Activated T-helper 2 cell treated with anti-CD3 and anti-CD28 coated beads, Interferon-gamma antibody, Interleukin-2, Interleukin-4, amounts not matched to agents 10 μg/mL and 5 μg/mL and 100 μg/mL, durations not matched to agents 14 hours and 24 hours and 36 hours (primary cell): ENCODE measurements at regions not wholly inside any gene's neighbourhood (a gene's known extent, or its start where the extent isn't known, plus 50 kb on each side); places are given as distances from the start of the nearest gene placed in this dataset.
"Not testable (repeated sequence)": the region's sequence is repeated elsewhere in the genome, so short reads cannot be mapped to it uniquely, and the experiment has no call there.

Source experiments
- DNase-seq: peaks from one replicate; pipeline ENCODE4 v3.0.0; 2021; ENCODE audit warnings: low spot score
- H3K27ac Mint-ChIP-seq: one replicate; pipeline ENCODE4 v1.8.0; 2021; ENCODE audit warnings: mixed read lengths
- H3K27me3 Mint-ChIP-seq: one replicate; pipeline ENCODE4 v1.8.0; 2021; ENCODE audit warnings: low read depth, mixed read lengths
- H3K36me3 Mint-ChIP-seq: one replicate; pipeline ENCODE4 v1.8.0; 2021; ENCODE audit warnings: low read depth, mixed read lengths
- H3K4me1 Mint-ChIP-seq: one replicate; pipeline ENCODE4 v1.8.0; 2021; ENCODE audit warnings: low read depth, mixed read lengths
- H3K4me3 Mint-ChIP-seq: one replicate; pipeline ENCODE4 v1.8.0; 2021; ENCODE audit warnings: low read depth, mild to moderate bottlenecking, moderate library complexity, mixed read lengths
- H3K9me3 Mint-ChIP-seq: one replicate; pipeline ENCODE4 v1.8.0; 2021; ENCODE audit warnings: mixed read lengths
- intact Hi-C: fragments of 100-400 bp; cut with micrococcal nuclease; formaldehyde crosslinking; loops from one replicate; pipeline ENCODE4 v1.15.1; 2023

DNA sequence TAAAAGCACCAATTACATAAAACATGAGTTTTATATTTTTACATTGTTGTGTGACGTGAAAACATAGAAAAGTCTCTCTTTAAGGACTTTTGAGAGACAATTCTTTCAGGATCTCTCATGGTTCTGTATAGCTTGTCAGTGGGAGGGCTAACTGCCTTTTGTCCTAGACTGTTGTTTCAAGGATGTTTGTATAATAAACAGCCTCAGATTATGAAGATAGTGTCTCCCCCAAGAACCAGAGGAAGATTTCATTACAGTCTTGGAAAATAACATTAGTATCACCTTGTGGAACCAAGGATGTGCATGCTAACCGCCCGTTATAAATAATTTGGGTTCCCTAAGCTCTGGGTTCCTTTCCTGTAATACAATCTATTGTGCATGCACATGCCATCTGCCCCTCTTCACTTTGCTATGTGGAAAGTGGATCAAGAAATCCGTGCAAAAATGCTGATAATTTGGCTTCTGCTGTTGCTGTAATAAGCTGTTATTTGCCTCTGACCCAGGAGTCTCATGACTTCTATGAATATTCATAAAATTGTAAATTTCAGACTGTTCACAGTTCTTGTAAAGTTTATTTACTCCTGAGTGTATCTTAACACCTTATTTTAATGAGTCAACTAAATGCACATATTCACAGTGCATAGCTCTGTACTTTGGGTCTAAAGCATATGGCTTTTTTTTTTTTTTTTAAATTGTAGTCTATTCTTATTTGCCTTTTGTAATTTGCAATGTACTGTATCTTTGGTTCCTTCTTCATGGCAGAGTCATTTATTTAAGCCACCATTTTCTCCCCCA lies 265.5 kb downstream of the PTH2R start:
- H3K9me3 Mint-ChIP-seq, result no peaks in the 10 kb centered on the region
- H3K27ac Mint-ChIP-seq, result no peak overlapping the region
- intact Hi-C loops, result no loop called here
- H3K36me3 Mint-ChIP-seq, result no peaks in the 10 kb centered on the region
- no peaks in the 10 kb centered on the region for H3K27me3 Mint-ChIP-seq
- DNase-seq, result no peak
- no peak overlapping the region for H3K4me3 Mint-ChIP-seq
- H3K4me1 Mint-ChIP-seq, result no peaks in the 10 kb centered on the region

DNA sequence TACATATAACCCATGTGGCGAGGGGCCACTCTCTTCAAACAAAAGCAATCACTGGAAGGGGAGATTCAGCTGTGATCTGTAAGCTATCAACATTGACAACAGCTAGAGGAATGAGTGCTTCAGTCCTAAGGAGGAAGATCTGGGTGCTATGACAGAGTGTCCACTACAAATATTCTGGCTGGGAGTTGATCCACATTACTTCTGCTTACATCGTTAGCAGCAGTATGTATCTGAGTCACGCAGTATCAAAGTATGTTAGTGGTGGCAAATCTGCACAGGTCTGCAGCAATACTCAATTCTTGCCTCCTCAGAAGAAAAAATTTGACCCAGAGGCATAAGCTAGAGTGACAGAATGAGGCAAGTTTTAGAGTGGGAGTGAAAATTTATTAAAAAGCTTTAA lies 267.0 kb downstream of the PTH2R start:
- H3K27ac Mint-ChIP-seq, result no peak overlapping the region
- no peaks in the 10 kb centered on the region for H3K36me3 Mint-ChIP-seq
- H3K27me3 Mint-ChIP-seq, result no peaks in the 10 kb centered on the region
- intact Hi-C loops, result no loop called here
- H3K4me3 Mint-ChIP-seq, result no peak overlapping the region
- H3K4me1 Mint-ChIP-seq, result no peaks in the 10 kb centered on the region
- DNase-seq, result no peak
- H3K9me3 Mint-ChIP-seq, result no peaks in the 10 kb centered on the region

- H3K4me3 Mint-ChIP-seq, result no peak overlapping the region
- no peaks in the 10 kb centered on the region for H3K9me3 Mint-ChIP-seq
- no peaks in the 10 kb centered on the region for H3K4me1 Mint-ChIP-seq
- intact Hi-C loops, result no loop called here
- no peak for DNase-seq
- H3K27ac Mint-ChIP-seq, result no peak overlapping the region
- no peaks in the 10 kb centered on the region for H3K36me3 Mint-ChIP-seq
- no peaks in the 10 kb centered on the region for H3K27me3 Mint-ChIP-seq
Measured at GRCh38 chr2:208674919-208675318, 268.3 kb downstream of the PTH2R start.

GRCh38 chr2:208685929-208686328 lies 279.3 kb downstream of the PTH2R start:
- H3K36me3 Mint-ChIP-seq, H3K27ac Mint-ChIP-seq, H3K27me3 Mint-ChIP-seq, H3K4me1 Mint-ChIP-seq, DNase-seq, H3K4me3 Mint-ChIP-seq, intact Hi-C loops: not testable (repeated sequence)
- H3K9me3 Mint-ChIP-seq, result peaks cover 12% of the 10 kb centered on the region

DNA sequence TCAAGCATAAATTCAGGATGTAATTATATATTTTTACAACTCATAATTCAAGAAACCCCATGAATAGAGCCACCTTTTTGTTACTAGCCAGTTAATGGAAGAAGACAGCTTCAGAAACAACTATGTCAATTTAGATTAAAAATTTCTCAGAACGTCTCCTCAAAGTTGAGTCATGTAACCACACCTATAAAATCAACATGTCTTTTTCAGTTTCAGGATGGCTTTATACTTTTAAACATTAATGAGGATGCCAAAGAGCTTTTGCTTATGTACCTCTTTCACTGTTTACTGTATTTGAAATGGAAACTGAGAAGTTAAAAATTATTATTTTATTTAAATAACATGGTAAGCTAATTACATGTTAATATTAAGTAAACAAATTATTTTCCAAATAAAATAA lies 280.1 kb downstream of the PTH2R start:
- Mint-ChIP-seq H3K4me1 (no peaks in the 10 kb centered on the region), H3K9me3 (peaks cover 12% of the 10 kb centered on the region), H3K27ac (no peak overlapping the region), H3K4me3 (no peak overlapping the region), H3K27me3 (no peaks in the 10 kb centered on the region), H3K36me3 (no peaks in the 10 kb centered on the region)
- DNase-seq, result no peak
- intact Hi-C loops, result no loop called here

DNA sequence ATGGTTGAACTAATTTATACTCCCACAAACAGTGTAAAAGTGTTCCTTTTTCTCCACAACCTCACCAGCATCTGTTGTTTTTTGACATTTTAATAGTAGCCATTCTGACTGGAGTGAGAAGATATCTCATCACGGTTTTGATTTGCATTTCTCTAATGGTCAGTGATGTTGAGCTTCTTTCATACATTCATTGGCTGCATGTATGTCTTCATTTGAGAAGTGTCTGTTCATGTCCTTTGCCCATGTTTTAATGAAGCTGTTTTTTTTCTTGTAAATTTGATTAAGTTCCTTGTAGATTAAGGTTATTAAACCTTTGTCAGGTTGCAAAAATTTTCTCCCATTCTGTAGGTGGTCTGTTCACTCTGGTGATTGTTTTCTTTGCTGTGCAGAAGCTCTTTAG lies 281.1 kb downstream of the PTH2R start:
- H3K36me3 Mint-ChIP-seq, H3K4me1 Mint-ChIP-seq, intact Hi-C loops, H3K9me3 Mint-ChIP-seq, H3K4me3 Mint-ChIP-seq, H3K27me3 Mint-ChIP-seq, H3K27ac Mint-ChIP-seq, DNase-seq: not testable (repeated sequence)

- Mint-ChIP-seq H3K4me1 (no peaks in the 10 kb centered on the region), H3K36me3 (no peaks in the 10 kb centered on the region), H3K27ac (no peak overlapping the region), H3K27me3 (no peaks in the 10 kb centered on the region), H3K4me3 (no peak overlapping the region), H3K9me3 (no peaks in the 10 kb centered on the region)
- intact Hi-C loops, result no loop called here
- DNase-seq, result no peak
Measured at GRCh38 chr2:208698114-208698513, 291.5 kb downstream of the PTH2R start.

DNA sequence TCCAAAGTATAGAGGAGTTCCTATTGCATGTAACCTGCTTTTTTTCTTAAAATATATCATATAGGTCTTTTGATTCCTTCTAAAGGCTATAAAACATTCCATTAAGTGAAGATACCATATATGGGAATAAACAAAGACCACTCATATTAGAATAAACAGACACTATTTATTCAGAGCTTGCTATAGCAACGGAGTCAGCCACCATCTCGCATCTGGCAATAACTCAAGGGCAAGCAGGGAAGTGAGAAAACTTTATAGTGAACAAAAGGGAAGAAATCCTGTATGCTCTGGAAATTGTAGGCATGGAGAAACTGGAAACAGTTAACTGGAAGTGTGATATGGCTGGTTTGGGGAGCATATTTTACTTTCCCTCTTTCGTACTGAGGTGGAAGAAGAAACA lies 301.9 kb downstream of the PTH2R start:
- no peaks in the 10 kb centered on the region for H3K4me1 Mint-ChIP-seq
- H3K27ac Mint-ChIP-seq, result no peak overlapping the region
- intact Hi-C loops, result no loop called here
- no peak for DNase-seq
- no peaks in the 10 kb centered on the region for H3K9me3 Mint-ChIP-seq
- no peak overlapping the region for H3K4me3 Mint-ChIP-seq
- H3K36me3 Mint-ChIP-seq, result no peaks in the 10 kb centered on the region
- H3K27me3 Mint-ChIP-seq, result no peaks in the 10 kb centered on the region

DNA sequence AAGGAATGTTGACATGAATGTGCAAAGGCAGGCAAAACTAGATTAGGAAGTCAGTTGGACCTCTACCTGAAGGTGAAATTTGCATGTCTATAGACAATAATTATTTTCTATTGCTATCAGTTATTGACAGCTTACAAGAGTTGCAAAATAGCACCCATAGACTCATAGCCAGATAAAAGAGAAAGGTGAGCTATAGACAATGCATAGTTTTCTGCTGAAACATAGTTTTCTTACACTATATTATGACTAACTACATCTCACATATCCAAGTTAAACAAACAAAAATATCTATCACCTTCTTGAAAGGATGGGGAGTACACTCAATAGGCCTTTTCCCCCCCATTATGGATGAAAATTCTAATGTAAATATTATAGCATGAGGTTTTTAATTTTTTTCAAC lies 305.0 kb downstream of the PTH2R start:
- no peaks in the 10 kb centered on the region for H3K27me3 Mint-ChIP-seq
- H3K9me3 Mint-ChIP-seq, result no peaks in the 10 kb centered on the region
- H3K4me1 Mint-ChIP-seq, result no peaks in the 10 kb centered on the region
- no peak overlapping the region for H3K4me3 Mint-ChIP-seq
- H3K27ac Mint-ChIP-seq, result no peak overlapping the region
- intact Hi-C loops, result no loop called here
- H3K36me3 Mint-ChIP-seq, result no peaks in the 10 kb centered on the region
- no peak for DNase-seq

DNA sequence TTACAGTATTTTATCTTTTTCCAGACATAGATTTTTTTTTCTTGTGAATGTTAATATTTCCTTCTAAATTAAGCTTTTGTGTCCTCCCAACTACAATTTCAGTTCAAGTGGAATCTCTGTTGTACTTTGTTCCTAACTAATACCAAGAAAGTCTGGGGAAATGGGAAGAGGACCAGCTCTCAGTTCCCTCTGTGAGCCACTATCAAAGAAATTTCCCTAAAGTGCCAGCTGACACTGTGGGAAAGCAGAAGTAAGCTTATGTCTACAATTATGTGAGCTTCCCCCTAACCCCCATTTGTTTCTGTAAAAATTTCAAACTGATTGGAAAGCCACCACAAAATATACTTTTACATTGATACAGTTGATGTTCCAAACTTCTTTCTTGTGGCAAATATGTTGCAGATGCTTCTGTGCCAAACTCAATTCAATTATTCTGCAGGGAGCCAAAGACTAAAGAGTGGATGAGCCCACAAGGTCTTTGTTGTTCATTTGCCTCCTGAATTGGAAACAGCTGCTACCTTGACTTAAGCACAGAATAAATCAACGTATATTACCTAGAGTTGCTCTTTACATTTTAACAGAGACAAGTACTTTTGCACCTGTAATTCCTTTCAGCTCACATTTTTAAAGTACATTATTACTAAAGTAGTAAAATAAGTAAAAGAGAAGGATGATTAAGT lies 306.6 kb downstream of the PTH2R start:
- H3K4me3 Mint-ChIP-seq, result no peak overlapping the region
- intact Hi-C loops, result no loop called here
- no peak overlapping the region for H3K27ac Mint-ChIP-seq

GRCh38 chr2:208718828-208719227 lies 312.2 kb downstream of the PTH2R start:
- H3K4me3 Mint-ChIP-seq, result no peak overlapping the region

More for the DNA sequence above, 306.6 kb downstream of the PTH2R start:
- DNase-seq, result no peak
- Mint-ChIP-seq H3K9me3 (no peaks in the 10 kb centered on the region), H3K4me1 (no peaks in the 10 kb centered on the region), H3K27me3 (no peaks in the 10 kb centered on the region), H3K36me3 (no peaks in the 10 kb centered on the region)

DNA sequence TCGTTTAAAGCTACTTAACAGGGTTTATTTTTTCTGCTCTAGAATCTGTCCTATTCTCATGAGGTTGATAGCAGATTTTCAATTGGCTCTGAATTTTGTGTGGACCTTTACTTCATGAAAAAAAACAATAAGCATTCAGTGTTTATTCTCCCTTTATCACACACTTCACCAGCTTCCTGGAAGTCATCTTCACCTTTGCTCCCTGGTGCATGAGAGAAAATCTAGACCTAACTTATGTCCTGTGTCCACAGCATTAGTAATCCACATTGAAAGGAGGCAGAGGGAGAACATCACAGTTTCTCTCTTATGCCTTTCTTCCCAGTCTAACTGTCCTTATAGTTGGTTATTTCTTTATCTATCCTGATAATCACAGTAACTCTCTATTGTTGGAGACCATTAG lies 316.1 kb downstream of the PTH2R start:
- Mint-ChIP-seq H3K36me3 (no peaks in the 10 kb centered on the region), H3K9me3 (peaks cover 4% of the 10 kb centered on the region), H3K27me3 (no peaks in the 10 kb centered on the region), H3K4me1 (no peaks in the 10 kb centered on the region), H3K27ac (no peak overlapping the region), H3K4me3 (no peak overlapping the region)
- no peak for DNase-seq
- intact Hi-C loops, result no loop called here

More at GRCh38 chr2:208718828-208719227, 312.2 kb downstream of the PTH2R start:
- Mint-ChIP-seq H3K27me3 (no peaks in the 10 kb centered on the region), H3K4me1 (no peaks in the 10 kb centered on the region), H3K27ac (no peak overlapping the region), H3K36me3 (no peaks in the 10 kb centered on the region), H3K9me3 (no peaks in the 10 kb centered on the region)
- intact Hi-C loops, result no loop called here
- no peak for DNase-seq

DNA sequence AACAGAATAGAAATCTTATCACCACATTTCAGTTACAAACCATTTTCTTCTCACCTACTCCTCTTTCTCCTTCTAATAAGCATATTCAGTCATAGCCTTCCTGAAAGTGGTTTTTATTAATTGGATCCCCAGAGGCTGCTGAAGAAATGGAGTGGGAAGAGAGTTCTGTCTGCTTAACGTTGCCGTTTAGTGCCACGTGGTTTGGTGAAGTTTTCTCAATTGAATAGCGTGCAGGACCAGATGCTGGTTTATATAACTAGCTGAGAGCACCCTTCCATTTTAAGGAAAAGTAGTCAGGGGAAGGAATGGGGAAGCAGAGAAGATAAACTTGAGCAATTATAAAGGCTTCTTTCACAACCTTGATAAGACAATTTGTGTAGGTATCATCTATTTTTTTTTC lies 318.7 kb downstream of the PTH2R start:
- intact Hi-C loops, result no loop called here
- Mint-ChIP-seq H3K27me3 (no peaks in the 10 kb centered on the region), H3K36me3 (no peaks in the 10 kb centered on the region), H3K4me1 (no peaks in the 10 kb centered on the region), H3K27ac (no peak overlapping the region), H3K9me3 (peaks cover 4% of the 10 kb centered on the region), H3K4me3 (no peak overlapping the region)
- DNase-seq, result no peak
